ENCODE measurements at regions not wholly inside any gene's neighbourhood (a gene's known extent, or its start where the extent isn't known, plus 50 kb on each side); places are given as distances from the start of the nearest gene placed in this dataset.
A peak's percentile ranks its signal among the peaks of the same experiment; 100 is the strongest.

GRCh38 chr2:120528051-120528692 is 182.2 kb downstream of the INHBB start (continued):
- no peak for TF ChIP-seq PRDM10 (CRISPR knock-in tag; IDR thresholded peaks at IDR 0.05; ENCODE audit: low read depth)
- TF ChIP-seq, protein P1, sequence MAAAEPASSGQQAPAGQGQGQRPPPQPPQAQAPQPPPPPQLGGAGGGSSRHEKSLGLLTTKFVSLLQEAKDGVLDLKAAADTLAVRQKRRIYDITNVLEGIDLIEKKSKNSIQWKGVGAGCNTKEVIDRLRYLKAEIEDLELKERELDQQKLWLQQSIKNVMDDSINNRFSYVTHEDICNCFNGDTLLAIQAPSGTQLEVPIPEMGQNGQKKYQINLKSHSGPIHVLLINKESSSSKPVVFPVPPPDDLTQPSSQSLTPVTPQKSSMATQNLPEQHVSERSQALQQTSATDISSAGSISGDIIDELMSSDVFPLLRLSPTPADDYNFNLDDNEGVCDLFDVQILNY (CRISPR knock-in tag; conservative IDR thresholded peaks at IDR 0.05): 0 out of 2 replicates have a peak, but pooled peaks have one; percentile 54
- no peak; the same call in 1 of the 2 replicates for TF ChIP-seq ZNF44 (CRISPR knock-in tag; IDR thresholded peaks at IDR 0.05)
- peak; percentile 64 for TF ChIP-seq ZNF335 (CRISPR knock-in tag; IDR thresholded peaks at IDR 0.05)
- TF ChIP-seq, protein P2, sequence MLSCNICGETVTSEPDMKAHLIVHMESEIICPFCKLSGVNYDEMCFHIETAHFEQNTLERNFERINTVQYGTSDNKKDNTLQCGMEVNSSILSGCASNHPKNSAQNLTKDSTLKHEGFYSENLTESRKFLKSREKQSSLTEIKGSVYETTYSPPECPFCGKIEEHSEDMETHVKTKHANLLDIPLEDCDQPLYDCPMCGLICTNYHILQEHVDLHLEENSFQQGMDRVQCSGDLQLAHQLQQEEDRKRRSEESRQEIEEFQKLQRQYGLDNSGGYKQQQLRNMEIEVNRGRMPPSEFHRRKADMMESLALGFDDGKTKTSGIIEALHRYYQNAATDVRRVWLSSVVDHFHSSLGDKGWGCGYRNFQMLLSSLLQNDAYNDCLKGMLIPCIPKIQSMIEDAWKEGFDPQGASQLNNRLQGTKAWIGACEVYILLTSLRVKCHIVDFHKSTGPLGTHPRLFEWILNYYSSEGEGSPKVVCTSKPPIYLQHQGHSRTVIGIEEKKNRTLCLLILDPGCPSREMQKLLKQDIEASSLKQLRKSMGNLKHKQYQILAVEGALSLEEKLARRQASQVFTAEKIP (CRISPR knock-in tag; IDR thresholded peaks at IDR 0.05; ENCODE audit: borderline replicate concordance): no peak
- TF ChIP-seq ZNF33A (CRISPR knock-in tag; IDR thresholded peaks at IDR 0.05; ENCODE audit: borderline replicate concordance): no peak
- no peak for TF ChIP-seq ZNF720 (CRISPR knock-in tag; IDR thresholded peaks at IDR 0.05)
- no peak for TF ChIP-seq LBX2 (CRISPR knock-in tag; IDR thresholded peaks at IDR 0.05; ENCODE audit: borderline replicate concordance)
- TF ChIP-seq AHR (CRISPR knock-in tag; IDR thresholded peaks at IDR 0.05): peak; percentile 65; the same call in 1 of the 2 replicates
- TF ChIP-seq, protein P3, sequence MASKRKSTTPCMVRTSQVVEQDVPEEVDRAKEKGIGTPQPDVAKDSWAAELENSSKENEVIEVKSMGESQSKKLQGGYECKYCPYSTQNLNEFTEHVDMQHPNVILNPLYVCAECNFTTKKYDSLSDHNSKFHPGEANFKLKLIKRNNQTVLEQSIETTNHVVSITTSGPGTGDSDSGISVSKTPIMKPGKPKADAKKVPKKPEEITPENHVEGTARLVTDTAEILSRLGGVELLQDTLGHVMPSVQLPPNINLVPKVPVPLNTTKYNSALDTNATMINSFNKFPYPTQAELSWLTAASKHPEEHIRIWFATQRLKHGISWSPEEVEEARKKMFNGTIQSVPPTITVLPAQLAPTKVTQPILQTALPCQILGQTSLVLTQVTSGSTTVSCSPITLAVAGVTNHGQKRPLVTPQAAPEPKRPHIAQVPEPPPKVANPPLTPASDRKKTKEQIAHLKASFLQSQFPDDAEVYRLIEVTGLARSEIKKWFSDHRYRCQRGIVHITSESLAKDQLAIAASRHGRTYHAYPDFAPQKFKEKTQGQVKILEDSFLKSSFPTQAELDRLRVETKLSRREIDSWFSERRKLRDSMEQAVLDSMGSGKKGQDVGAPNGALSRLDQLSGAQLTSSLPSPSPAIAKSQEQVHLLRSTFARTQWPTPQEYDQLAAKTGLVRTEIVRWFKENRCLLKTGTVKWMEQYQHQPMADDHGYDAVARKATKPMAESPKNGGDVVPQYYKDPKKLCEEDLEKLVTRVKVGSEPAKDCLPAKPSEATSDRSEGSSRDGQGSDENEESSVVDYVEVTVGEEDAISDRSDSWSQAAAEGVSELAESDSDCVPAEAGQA (IDR thresholded peaks at IDR 0.05; ENCODE audit: low read depth): no peak
- TF ChIP-seq, protein P3 (CRISPR knock-in tag; IDR thresholded peaks at IDR 0.05; ENCODE audit: borderline replicate concordance): no peak
- no peak for TF ChIP-seq ISL2 (CRISPR knock-in tag; IDR thresholded peaks at IDR 0.05)
- no peak for TF ChIP-seq KMT2B (CRISPR knock-in tag; IDR thresholded peaks at IDR 0.05)
- no peak for TF ChIP-seq ZKSCAN5 (CRISPR knock-in tag; IDR thresholded peaks at IDR 0.05)
- TF ChIP-seq HNRNPL (IDR thresholded peaks at IDR 0.05; ENCODE audit: low read depth, low read length): no peak
- TF ChIP-seq MED8 (CRISPR knock-in tag; IDR thresholded peaks at IDR 0.05; ENCODE audit: insufficient replicate concordance): peak; percentile 59
- TF ChIP-seq ZNF678 (CRISPR knock-in tag; IDR thresholded peaks at IDR 0.05): peak; percentile 77; the same call in 1 of the 2 replicates
